Transverse colon (tissue), 4 donors: ENCODE measurements at regions not wholly inside any gene's neighbourhood (a gene's known extent, or its start where the extent isn't known, plus 50 kb on each side); places are given as distances from the start of the nearest gene placed in this dataset.

Experiments used
- EP300 ChIP-seq: sonication (generic); formaldehyde crosslinking; IDR thresholded peaks from one replicate; pipeline ENCODE4 v1.6.1; 2017; ENCODE audit warnings: antibody characterized with exemption, low read depth
- POLR2A ChIP-seq: fragments of 450-650 bp; IDR thresholded peaks from one replicate; pipeline ENCODE4 v1.6.1; 2016; ENCODE audit warnings: antibody characterized with exemption, mild to moderate bottlenecking, moderate library complexity
- POLR2AphosphoS5 ChIP-seq, 3 donors: sonication (generic); formaldehyde crosslinking; IDR thresholded peaks; one replicate each; pipeline ENCODE4 v1.6.1; 2016; ENCODE audit warnings: antibody characterized with exemption in 3 of 3
- TF ChIP-seq, protein P1 (sequence below), 5 experiments: fragments of 200-600 bp in 3 of 5; fragments of 450-650 bp in 2 of 5; sonication (generic) in 3 of 5; IDR thresholded peaks; 1 replicate in 2 of 5; 2 replicates in 3 of 5; pipeline ENCODE4 v1.5.1; 2016 to 2017; ENCODE audit warnings: antibody characterized with exemption in 5 of 5, inconsistent platforms in 3 of 5, mild to moderate bottlenecking in 2 of 5, moderate library complexity in 1 of 5

DNA sequence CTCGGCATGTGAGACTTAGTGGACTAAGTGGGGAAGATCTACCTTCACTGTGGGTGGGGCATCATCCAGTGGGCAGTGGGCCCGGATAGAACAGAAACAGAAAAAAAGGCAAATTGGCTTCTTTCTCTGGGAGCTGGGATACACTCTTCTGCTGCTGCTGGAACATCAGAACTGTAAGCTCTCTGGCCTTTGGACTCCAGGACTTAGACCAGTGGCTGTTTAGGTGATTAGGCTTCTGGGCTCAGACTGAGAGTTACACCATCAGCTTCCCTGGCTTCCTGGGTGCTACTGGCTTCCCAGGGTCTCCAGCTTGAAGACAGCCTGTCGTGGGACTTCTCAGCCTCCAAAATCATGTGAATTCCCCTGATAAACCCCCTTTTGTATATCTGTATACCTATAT, 122.7 kb upstream of the SLC28A3 start:
- TF ChIP-seq, protein P1, sequence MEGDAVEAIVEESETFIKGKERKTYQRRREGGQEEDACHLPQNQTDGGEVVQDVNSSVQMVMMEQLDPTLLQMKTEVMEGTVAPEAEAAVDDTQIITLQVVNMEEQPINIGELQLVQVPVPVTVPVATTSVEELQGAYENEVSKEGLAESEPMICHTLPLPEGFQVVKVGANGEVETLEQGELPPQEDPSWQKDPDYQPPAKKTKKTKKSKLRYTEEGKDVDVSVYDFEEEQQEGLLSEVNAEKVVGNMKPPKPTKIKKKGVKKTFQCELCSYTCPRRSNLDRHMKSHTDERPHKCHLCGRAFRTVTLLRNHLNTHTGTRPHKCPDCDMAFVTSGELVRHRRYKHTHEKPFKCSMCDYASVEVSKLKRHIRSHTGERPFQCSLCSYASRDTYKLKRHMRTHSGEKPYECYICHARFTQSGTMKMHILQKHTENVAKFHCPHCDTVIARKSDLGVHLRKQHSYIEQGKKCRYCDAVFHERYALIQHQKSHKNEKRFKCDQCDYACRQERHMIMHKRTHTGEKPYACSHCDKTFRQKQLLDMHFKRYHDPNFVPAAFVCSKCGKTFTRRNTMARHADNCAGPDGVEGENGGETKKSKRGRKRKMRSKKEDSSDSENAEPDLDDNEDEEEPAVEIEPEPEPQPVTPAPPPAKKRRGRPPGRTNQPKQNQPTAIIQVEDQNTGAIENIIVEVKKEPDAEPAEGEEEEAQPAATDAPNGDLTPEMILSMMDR (IDR thresholded peaks at IDR 0.05) = no peak
- TF ChIP-seq EP300 (no peak), POLR2AphosphoS5 (IDR thresholded peaks at IDR 0.05) (no peak), POLR2A (no peak)
